SH-SY5Y (cell line): ENCODE measurements at regions not wholly inside any gene's neighbourhood (a gene's known extent, or its start where the extent isn't known, plus 50 kb on each side); places are given as distances from the start of the nearest gene placed in this dataset.

Experiments
- GATA2 ChIP-seq: IDR thresholded peaks from 2 replicates; pipeline ENCODE4 v1.6.1; 2011; ENCODE audit warnings: mild to moderate bottlenecking, low read depth, low read length
- GATA3 ChIP-seq: IDR thresholded peaks from 2 replicates; pipeline ENCODE4 v1.6.1; 2011; ENCODE audit warnings: low read depth, mild to moderate bottlenecking, low read length, moderate library complexity

DNA sequence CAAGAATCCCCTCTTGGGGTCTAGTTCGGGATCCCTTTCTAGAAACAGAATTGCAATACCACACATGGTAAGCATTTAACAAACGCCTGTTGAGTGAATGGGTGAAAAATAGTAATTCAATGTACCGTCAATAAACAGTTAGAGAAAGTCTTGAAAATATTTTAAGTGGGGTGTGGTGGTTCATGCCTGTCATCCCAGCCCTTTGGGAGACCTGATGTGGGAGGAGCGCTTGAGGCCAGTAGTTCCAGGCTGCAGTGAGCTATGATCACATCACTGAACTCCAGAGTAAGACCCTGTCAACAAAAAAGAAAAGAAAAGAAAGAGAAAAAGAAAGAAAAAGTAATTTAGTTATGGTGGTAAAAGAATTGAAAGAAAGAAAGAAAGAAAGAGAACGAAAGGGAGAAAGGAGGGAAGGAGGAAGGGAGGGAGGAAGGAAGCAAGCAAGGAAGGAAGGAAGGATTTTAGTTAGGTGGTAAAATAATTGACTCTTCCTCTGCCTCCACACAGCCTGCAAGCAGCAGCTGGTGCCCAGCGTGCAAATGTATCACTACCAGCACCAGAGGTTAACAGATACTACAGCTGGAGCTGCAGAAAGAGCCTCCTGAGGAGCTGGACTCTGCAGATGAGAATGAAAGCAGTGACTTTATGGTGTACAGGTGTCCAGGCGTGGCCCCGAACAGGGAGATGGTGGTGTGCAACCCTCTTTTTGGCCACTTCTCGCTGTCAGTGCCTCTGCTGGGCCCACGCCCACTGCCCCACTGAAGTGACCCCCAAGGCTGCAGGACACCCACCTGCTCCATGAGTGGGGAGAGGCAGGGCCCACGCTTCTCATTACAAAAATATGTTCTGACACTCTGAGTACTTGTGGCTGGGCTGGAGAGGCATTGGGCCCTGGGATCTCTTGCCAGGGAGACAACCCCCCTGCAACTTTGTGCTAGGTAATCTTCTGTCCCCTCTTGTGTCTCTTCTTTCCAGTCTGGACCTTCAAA is 135.4 kb downstream of the BAMBI start:
- no peak for TF ChIP-seq GATA2
- TF ChIP-seq GATA3, result no peak
